Fibroblast of the aortic adventitia (primary cell): ENCODE measurements at regions not wholly inside any gene's neighbourhood (a gene's known extent, or its start where the extent isn't known, plus 50 kb on each side); places are given as distances from the start of the nearest gene placed in this dataset.

Source experiments
- DNase-seq: peaks from one replicate; pipeline ENCODE4 v3.0.0-alpha.2; 2010; ENCODE audit warnings: low read depth
- H3K4me3 ChIP-seq: 2 replicates; pipeline ENCODE4 v1.5.1; 2011; ENCODE audit warnings: low read depth, mild to moderate bottlenecking, control low read depth, low read length, moderate library complexity
- TF ChIP-seq, protein P1 (sequence below): IDR thresholded peaks from 2 replicates; pipeline ENCODE4 v1.5.1; 2011; ENCODE audit warnings: mild to moderate bottlenecking, low read length, control low read depth, inconsistent platforms; ENCODE audit not compliant: insufficient read depth

DNA sequence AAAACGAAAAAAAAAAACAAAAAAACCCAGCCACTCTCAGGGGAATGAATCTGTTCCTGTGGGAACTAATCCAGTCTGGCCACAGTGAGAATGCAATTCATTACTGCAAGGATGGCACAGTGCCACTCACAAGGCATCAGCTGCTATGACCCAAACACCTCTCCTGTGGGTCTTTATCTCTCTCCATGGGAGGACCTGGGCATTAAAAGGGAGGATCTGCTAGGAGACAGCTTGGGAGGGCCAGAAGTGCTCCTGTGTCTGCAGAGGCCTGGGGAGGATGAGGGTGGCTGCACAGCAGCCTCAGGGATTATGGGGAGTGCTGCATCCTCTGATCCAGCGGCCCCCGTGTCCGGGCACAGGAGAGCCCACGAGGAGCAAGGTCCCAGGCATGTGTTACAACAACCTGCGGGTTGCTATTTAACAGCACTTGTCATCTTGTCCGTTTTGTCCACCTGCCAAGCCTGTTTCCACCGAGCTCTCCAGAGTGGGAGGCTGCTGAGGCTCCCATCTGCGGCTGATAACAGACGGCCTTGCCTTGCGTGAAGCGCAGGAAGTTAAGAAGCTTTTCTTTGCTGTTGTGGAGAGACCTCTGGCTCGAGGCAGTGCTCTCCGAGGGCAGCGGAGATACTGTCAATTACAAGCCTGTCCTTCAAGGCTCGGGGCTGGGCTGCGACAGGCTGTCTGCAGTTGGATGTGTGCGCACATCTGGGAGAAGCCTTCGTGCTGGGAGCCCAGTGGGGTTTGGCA is 97.7 kb downstream of the NXPE2 start:
- TF ChIP-seq, protein P1, sequence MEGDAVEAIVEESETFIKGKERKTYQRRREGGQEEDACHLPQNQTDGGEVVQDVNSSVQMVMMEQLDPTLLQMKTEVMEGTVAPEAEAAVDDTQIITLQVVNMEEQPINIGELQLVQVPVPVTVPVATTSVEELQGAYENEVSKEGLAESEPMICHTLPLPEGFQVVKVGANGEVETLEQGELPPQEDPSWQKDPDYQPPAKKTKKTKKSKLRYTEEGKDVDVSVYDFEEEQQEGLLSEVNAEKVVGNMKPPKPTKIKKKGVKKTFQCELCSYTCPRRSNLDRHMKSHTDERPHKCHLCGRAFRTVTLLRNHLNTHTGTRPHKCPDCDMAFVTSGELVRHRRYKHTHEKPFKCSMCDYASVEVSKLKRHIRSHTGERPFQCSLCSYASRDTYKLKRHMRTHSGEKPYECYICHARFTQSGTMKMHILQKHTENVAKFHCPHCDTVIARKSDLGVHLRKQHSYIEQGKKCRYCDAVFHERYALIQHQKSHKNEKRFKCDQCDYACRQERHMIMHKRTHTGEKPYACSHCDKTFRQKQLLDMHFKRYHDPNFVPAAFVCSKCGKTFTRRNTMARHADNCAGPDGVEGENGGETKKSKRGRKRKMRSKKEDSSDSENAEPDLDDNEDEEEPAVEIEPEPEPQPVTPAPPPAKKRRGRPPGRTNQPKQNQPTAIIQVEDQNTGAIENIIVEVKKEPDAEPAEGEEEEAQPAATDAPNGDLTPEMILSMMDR = no peak
- DNase-seq = no peak
- H3K4me3 ChIP-seq = no peak overlapping the region

- TF ChIP-seq, protein P1 = no peak
- no peak for DNase-seq
- H3K4me3 ChIP-seq = no peak overlapping the region
These were observed 98.6 kb downstream of the NXPE2 start for GRCh38 chr11:114776956-114777355.

GRCh38 chr11:114779189-114779588 is 100.9 kb downstream of the NXPE2 start:
- TF ChIP-seq, protein P1 = no peak
- DNase-seq = no peak

GRCh38 chr11:114782650-114783310 is 104.5 kb downstream of the NXPE2 start:
- TF ChIP-seq, protein P1 = no peak
- no peak for DNase-seq
- no peak overlapping the region for H3K4me3 ChIP-seq

More at GRCh38 chr11:114779189-114779588, 100.9 kb downstream of the NXPE2 start:
- H3K4me3 ChIP-seq = no peak overlapping the region

- H3K4me3 ChIP-seq = no peak overlapping the region
- DNase-seq = no peak
- TF ChIP-seq, protein P1 = no peak
These were observed 105.5 kb downstream of the NXPE2 start for GRCh38 chr11:114783805-114784204.

DNA sequence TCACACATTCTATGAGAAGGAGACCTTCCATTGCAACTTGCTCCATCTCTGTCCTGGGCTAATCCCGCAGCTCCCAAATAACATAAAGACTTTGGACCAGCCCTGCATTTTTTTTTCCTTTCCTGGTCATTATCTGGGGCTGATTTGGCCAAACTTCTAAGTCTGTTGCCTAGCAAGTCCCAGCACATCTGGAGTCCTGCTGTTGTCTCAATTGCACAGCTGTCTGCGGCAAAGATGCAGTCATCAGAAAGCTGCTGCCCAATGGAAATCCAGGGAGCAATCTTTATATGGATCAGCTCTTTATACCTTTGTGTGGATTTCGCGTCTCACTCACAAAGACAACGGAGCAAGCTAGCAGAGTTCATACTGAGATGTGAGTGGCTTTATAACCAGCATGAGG is 105.9 kb downstream of the NXPE2 start:
- TF ChIP-seq, protein P1 = no peak
- H3K4me3 ChIP-seq = no peak overlapping the region
- no peak for DNase-seq
